Activated CD8-positive, alpha-beta T cell treated with anti-CD3 and anti-CD28 coated beads for 36 hours (primary cell): ENCODE measurements at regions not wholly inside any gene's neighbourhood (a gene's known extent, or its start where the extent isn't known, plus 50 kb on each side); places are given as distances from the start of the nearest gene placed in this dataset.
"Not testable (repeated sequence)": the region's sequence is repeated elsewhere in the genome, so short reads cannot be mapped to it uniquely, and the experiment has no call there.

Source experiments
- ATAC-seq: fragments of 200-7000 bp; cut with Tn5 transposase; one replicate; pipeline ENCODE4 v1.10.0; 2021; ENCODE audit warnings: mild to moderate bottlenecking, moderate library complexity
- CTCF ChIA-PET: fragments of 350-600 bp; sonication (Branson Sonifier 250); formaldehyde crosslinking; loops from one replicate; lab custom pipeline; 2021; ENCODE audit warnings: antibody characterized with exemption; lab: Charles Lee
- POLR2A ChIA-PET: fragments of 350-600 bp; sonication (Branson Sonifier 250); formaldehyde crosslinking; loops from one replicate; lab custom pipeline; 2021; ENCODE audit warnings: antibody characterized with exemption; lab: Charles Lee
- DNase-seq: peaks from one replicate; pipeline ENCODE4 v3.0.0-alpha.2; 2020
- H3K27ac Mint-ChIP-seq: one replicate; pipeline ENCODE4 v1.8.0; 2021; ENCODE audit warnings: mild to moderate bottlenecking, mixed read lengths
- H3K27me3 Mint-ChIP-seq: one replicate; pipeline ENCODE4 v1.8.0; 2021; ENCODE audit warnings: mixed read lengths
- H3K36me3 Mint-ChIP-seq: one replicate; pipeline ENCODE4 v1.8.0; 2021; ENCODE audit warnings: low read depth, mixed read lengths
- H3K4me1 Mint-ChIP-seq: one replicate; pipeline ENCODE4 v1.8.0; 2021; ENCODE audit warnings: low read depth, mixed read lengths
- H3K4me3 Mint-ChIP-seq: one replicate; pipeline ENCODE4 v1.8.0; 2021; ENCODE audit warnings: mild to moderate bottlenecking, moderate library complexity, mixed read lengths
- H3K9me3 Mint-ChIP-seq: one replicate; pipeline ENCODE4 v1.8.0; 2021; ENCODE audit warnings: mixed read lengths
- CTCF ChIP-seq: fragments of 200-600 bp; IDR thresholded peaks from one replicate; pipeline ENCODE4 v1.8.0; 2022; ENCODE audit warnings: antibody characterized with exemption, mild to moderate bottlenecking
- intact Hi-C: fragments of 100-400 bp; cut with micrococcal nuclease; formaldehyde crosslinking; loops from one replicate; pipeline ENCODE4 v1.10.0; 2022

- DNase-seq (no peak), ATAC-seq (no peak)
- H3K9me3 Mint-ChIP-seq: peaks cover 4% of the 10 kb centered on the region
- intact Hi-C loops: no loop called here
- H3K4me1 Mint-ChIP-seq: no peaks in the 10 kb centered on the region
- ChIA-PET POLR2A (no interaction called here), CTCF (no interaction called here)
- no peak overlapping the region for H3K27ac Mint-ChIP-seq
- no peak for TF ChIP-seq CTCF
- no peak overlapping the region for H3K4me3 Mint-ChIP-seq
- peaks cover 10% of the 10 kb centered on the region for H3K36me3 Mint-ChIP-seq
- no peaks in the 10 kb centered on the region for H3K27me3 Mint-ChIP-seq
Measured at GRCh38 chr21:28579986-28580550, 412.6 kb downstream of the LTN1 start.

GRCh38 chr21:28568692-28569091 is 424.0 kb downstream of the LTN1 start:
- no peak for DNase-seq
- ATAC-seq: no peak
- ChIA-PET CTCF (interaction anchor here (1.8 kb wide), 1 partner anchor 177 kb away, joined by 4 read pairs; no protein-coding TSS in a partner anchor), POLR2A (no interaction called here)
- Mint-ChIP-seq H3K36me3 (no peaks in the 10 kb centered on the region), H3K9me3 (peaks cover 4% of the 10 kb centered on the region), H3K4me3 (no peak overlapping the region), H3K27ac (no peak overlapping the region), H3K27me3 (no peaks in the 10 kb centered on the region), H3K4me1 (no peaks in the 10 kb centered on the region)
- intact Hi-C loops: no loop called here
- TF ChIP-seq CTCF: no peak

GRCh38 chr21:28563933-28564332 is 428.7 kb downstream of the LTN1 start:
- H3K9me3 Mint-ChIP-seq, H3K36me3 Mint-ChIP-seq, ATAC-seq, CTCF ChIA-PET, DNase-seq, H3K4me3 Mint-ChIP-seq, H3K27me3 Mint-ChIP-seq, H3K27ac Mint-ChIP-seq, intact Hi-C loops, POLR2A ChIA-PET: not testable (repeated sequence)
- peaks cover 20% of the 10 kb centered on the region for H3K4me1 Mint-ChIP-seq

- peaks cover 2% of the 10 kb centered on the region for H3K36me3 Mint-ChIP-seq
Measured at GRCh38 chr21:28561772-28562171, 430.9 kb downstream of the LTN1 start.

GRCh38 chr21:28554660-28555475 is 437.8 kb downstream of the LTN1 start:
- intact Hi-C loops: no loop called here
- Mint-ChIP-seq H3K4me1 (no peaks in the 10 kb centered on the region), H3K36me3 (no peaks in the 10 kb centered on the region), H3K4me3 (no peak overlapping the region), H3K9me3 (no peaks in the 10 kb centered on the region), H3K27me3 (no peaks in the 10 kb centered on the region), H3K27ac (no peak overlapping the region)
- TF ChIP-seq CTCF: no peak
- POLR2A ChIA-PET: no interaction called here
- CTCF ChIA-PET: no interaction called here
- DNase-seq (no peak), ATAC-seq (no peak)

More at GRCh38 chr21:28561772-28562171, 430.9 kb downstream of the LTN1 start:
- CTCF ChIA-PET: interaction anchor here (3.5 kb wide), 1 partner anchor 183 kb away, joined by 11 read pairs; no protein-coding TSS in a partner anchor
- Mint-ChIP-seq H3K4me3 (no peak overlapping the region), H3K27me3 (no peaks in the 10 kb centered on the region), H3K9me3 (peaks cover 7% of the 10 kb centered on the region), H3K4me1 (peaks cover 20% of the 10 kb centered on the region), H3K27ac (no peak overlapping the region)
- TF ChIP-seq CTCF: no peak
- ATAC-seq: peak; percentile 37
- intact Hi-C loops: no loop called here
- no peak for DNase-seq
- POLR2A ChIA-PET: no interaction called here
